Bronchial epithelial cell (primary cell): ENCODE measurements at regions not wholly inside any gene's neighbourhood (a gene's known extent, or its start where the extent isn't known, plus 50 kb on each side); places are given as distances from the start of the nearest gene placed in this dataset.
A peak's percentile ranks its signal among the peaks of the same experiment; 100 is the strongest.

Experiments used
- DNase-seq: peaks from one replicate; pipeline ENCODE4 v3.0.0-alpha.2; 2010; ENCODE audit warnings: low read depth
- FAIRE-seq: peaks from 2 replicates; lab custom pipeline; 2011; peaks lifted over from hg19 to GRCh38; lab: Jason Lieb, UNC
- H3K27me3 ChIP-seq: 2 replicates; pipeline ENCODE4 v1.5.1; 2011; ENCODE audit warnings: low read length; ENCODE audit not compliant: control insufficient read depth, insufficient read depth
- H3K36me3 ChIP-seq: 2 replicates; pipeline ENCODE4 v1.5.1; 2011; ENCODE audit warnings: low read length; ENCODE audit not compliant: control insufficient read depth, insufficient read depth
- H3K4me3 ChIP-seq: 2 replicates; pipeline ENCODE4 v1.5.1; 2011; ENCODE audit warnings: mild to moderate bottlenecking, low read depth, low read length, control low read depth
- CTCF ChIP-seq: IDR thresholded peaks from 2 replicates; pipeline ENCODE4 v1.5.1; 2011; ENCODE audit warnings: mild to moderate bottlenecking, moderate library complexity, low read length, control low read depth, inconsistent platforms; ENCODE audit not compliant: insufficient read depth, severe bottlenecking

- Histone ChIP-seq H3K27me3 (no peaks in the 10 kb centered on the region), H3K4me3 (no peak overlapping the region), H3K36me3 (no peaks in the 10 kb centered on the region)
- FAIRE-seq: no peak
- DNase-seq: no peak
- no peak for TF ChIP-seq CTCF
Measured at GRCh38 chr10:43024942-43025700, 51.7 kb upstream of the RET start.

- Histone ChIP-seq H3K27me3 (no peaks in the 10 kb centered on the region), H3K4me3 (no peak overlapping the region), H3K36me3 (no peaks in the 10 kb centered on the region)
- DNase-seq (peak; percentile 97), FAIRE-seq (peak; percentile 83)
- TF ChIP-seq CTCF: no peak
Measured at GRCh38 chr10:43026039-43026973, 50.6 kb upstream of the RET start.
